ENCODE measurements at regions not wholly inside any gene's neighbourhood (a gene's known extent, or its start where the extent isn't known, plus 50 kb on each side); places are given as distances from the start of the nearest gene placed in this dataset.
A peak's percentile ranks its signal among the peaks of the same experiment; 100 is the strongest.

DNA sequence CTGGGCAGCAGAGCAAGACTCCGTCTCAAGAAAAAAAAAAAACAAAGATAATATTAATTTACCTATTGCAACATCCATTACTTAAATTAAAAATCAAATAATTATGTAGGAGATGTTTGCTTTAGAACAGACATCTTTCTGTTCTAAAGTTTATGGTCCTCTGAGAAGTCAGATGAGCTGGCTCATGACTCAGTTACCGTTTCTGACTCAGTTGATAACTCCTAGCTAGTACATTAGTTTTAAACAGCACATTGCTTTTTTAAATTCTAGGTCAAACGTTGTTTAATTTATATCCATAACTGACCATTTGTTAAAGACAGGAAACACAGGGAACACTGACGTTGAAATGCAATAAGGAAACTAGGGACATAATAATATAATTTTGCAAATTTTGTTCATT, 162.7 kb downstream of the ETV1 start:
- Histone ChIP-seq H3K14ac (ENCODE audit: low read length) (no peak overlapping the region), H3K4me1 (ENCODE audit: control insufficient read depth in 2 of 2, insufficient read depth in 1 of 2, low read depth in 1 of 2, low read length in 2 of 2) (peaks cover 0 to 4% of the 10 kb centered on the region in 2 donors), H3K4me3 (ENCODE audit: low read length in 2 of 2) (no peak overlapping the region), H3K27ac (replicated peaks; ENCODE audit: low read length) (no peak overlapping the region), H2BK5ac (ENCODE audit: low read length) (no peak overlapping the region), H4K91ac (ENCODE audit: low read depth, low read length, poor library complexity) (no peak overlapping the region), H3K36me3 (replicated peaks in 1 of 2; ENCODE audit: control insufficient read depth in 2 of 2, insufficient read depth in 2 of 2, low read length in 2 of 2) (no peaks in the 10 kb centered on the region), H3K9me3 (replicated peaks in 1 of 2; ENCODE audit: control insufficient read depth in 2 of 2, insufficient read depth in 1 of 2, low read depth in 1 of 2, low read length in 2 of 2) (peaks cover 0 to 2% of the 10 kb centered on the region in 2 donors), H3K4me2 (ENCODE audit: insufficient read depth, low read length, poor library complexity, severe bottlenecking) (no peak overlapping the region), H3K27me3 (ENCODE audit: control insufficient read depth in 3 of 3, insufficient read depth in 3 of 3, low read depth in 1 of 3, low read length in 3 of 3) (no peaks in the 10 kb centered on the region), H4K8ac (ENCODE audit: low read depth, low read length) (no peak overlapping the region), H2BK15ac (ENCODE audit: low read length) (no peak overlapping the region), H3K4ac (ENCODE audit: low read length) (no peak overlapping the region), H2BK120ac (ENCODE audit: low read depth, low read length) (no peak overlapping the region), H3K79me1 (ENCODE audit: low read depth, low read length) (no peaks in the 10 kb centered on the region), H3K23ac (ENCODE audit: low read depth, low read length, poor library complexity) (no peak overlapping the region), H2AFZ (ENCODE audit: low read length) (no peak overlapping the region), H2AK5ac (ENCODE audit: low read depth, low read length) (no peak overlapping the region), H3K18ac (ENCODE audit: low read length) (no peak overlapping the region), H3K9ac (ENCODE audit: low read depth, low read length, poor library complexity) (no peak overlapping the region), H2BK12ac (ENCODE audit: low read length) (no peak overlapping the region)
- no peak for DNase-seq (ENCODE audit: low spot score)
- no CpG with 5 or more reads among the region's 4 CpGs for WGBS, 2 donors (ENCODE audit: extremely low coverage in 2 of 2, insufficient read length in 2 of 2, insufficient replicate concordance in 1 of 2)

DNA sequence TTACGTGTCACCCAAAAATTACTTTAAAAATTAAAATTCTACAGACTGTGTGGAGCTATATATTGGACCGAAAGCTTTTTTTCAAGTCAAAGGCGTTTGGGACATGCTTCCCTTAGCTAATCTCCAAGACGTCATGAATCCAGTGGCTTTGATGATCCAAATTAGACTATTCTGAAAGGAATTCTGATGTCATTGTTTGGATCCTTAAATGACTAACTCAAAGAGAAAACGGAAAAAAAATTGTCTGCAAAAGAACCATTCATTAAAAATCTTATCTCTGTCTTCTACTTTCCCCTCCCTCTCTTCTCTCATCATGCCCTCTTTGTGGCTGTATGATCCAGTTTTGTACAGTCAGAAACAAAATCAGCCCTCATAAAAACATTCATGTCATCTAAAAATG, 161.8 kb downstream of the ETV1 start:
- Histone ChIP-seq H2AK5ac (ENCODE audit: low read depth, low read length) (no peak overlapping the region), H3K23ac (ENCODE audit: low read depth, low read length, poor library complexity) (no peak overlapping the region), H2BK12ac (ENCODE audit: low read length) (no peak overlapping the region), H3K9me3 (replicated peaks in 1 of 2; ENCODE audit: control insufficient read depth in 2 of 2, insufficient read depth in 1 of 2, low read depth in 1 of 2, low read length in 2 of 2) (peaks cover 0 to 2% of the 10 kb centered on the region in 2 donors), H3K27ac (replicated peaks; ENCODE audit: low read length) (no peak overlapping the region), H2AFZ (ENCODE audit: low read length) (no peak overlapping the region), H3K4ac (ENCODE audit: low read length) (no peak overlapping the region), H3K27me3 (ENCODE audit: control insufficient read depth in 3 of 3, insufficient read depth in 3 of 3, low read depth in 1 of 3, low read length in 3 of 3) (no peaks in the 10 kb centered on the region), H3K4me2 (ENCODE audit: insufficient read depth, low read length, poor library complexity, severe bottlenecking) (no peak overlapping the region), H3K9ac (ENCODE audit: low read depth, low read length, poor library complexity) (no peak overlapping the region), H3K79me1 (ENCODE audit: low read depth, low read length) (no peaks in the 10 kb centered on the region), H3K4me3 (ENCODE audit: low read length in 2 of 2) (no peak overlapping the region), H2BK120ac (ENCODE audit: low read depth, low read length) (no peak overlapping the region), H2BK5ac (ENCODE audit: low read length) (no peak overlapping the region), H3K36me3 (replicated peaks in 1 of 2; ENCODE audit: control insufficient read depth in 2 of 2, insufficient read depth in 2 of 2, low read length in 2 of 2) (no peaks in the 10 kb centered on the region), H4K8ac (ENCODE audit: low read depth, low read length) (no peak overlapping the region), H4K91ac (ENCODE audit: low read depth, low read length, poor library complexity) (no peak overlapping the region), H3K18ac (ENCODE audit: low read length) (no peak overlapping the region), H3K14ac (ENCODE audit: low read length) (no peak overlapping the region), H2BK15ac (ENCODE audit: low read length) (no peak overlapping the region), H3K4me1 (ENCODE audit: control insufficient read depth in 2 of 2, insufficient read depth in 1 of 2, low read depth in 1 of 2, low read length in 2 of 2) (peaks cover 0 to 4% of the 10 kb centered on the region in 2 donors)
- no CpG with 5 or more reads among the region's 5 CpGs for WGBS, 2 donors (ENCODE audit: extremely low coverage in 2 of 2, insufficient read length in 2 of 2, insufficient replicate concordance in 1 of 2)
- DNase-seq (ENCODE audit: low spot score): no peak

DNA sequence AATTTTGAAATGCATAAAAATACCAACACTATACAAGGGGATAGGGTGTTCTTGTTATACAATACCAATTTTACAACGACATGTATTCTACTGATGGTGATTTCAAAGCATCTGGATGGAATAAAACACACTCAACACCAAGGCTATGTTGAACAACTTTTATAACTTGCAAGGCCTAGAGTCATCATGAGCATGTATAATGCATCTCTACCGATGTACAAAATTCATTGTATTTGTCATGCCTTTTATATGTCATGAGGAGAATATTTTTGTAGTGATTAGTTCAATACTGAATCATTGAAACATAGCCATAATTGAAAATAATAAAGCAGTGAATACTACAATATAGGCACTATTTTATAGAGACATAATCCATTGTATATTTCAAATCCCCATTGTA, 160.2 kb downstream of the ETV1 start:
- H3K18ac ChIP-seq (ENCODE audit: low read length): no peak overlapping the region
- no peak overlapping the region for H2AFZ ChIP-seq (ENCODE audit: low read length)
- H3K4me3 ChIP-seq (ENCODE audit: low read length in 2 of 2): no peak overlapping the region
- no peak overlapping the region for H3K23ac ChIP-seq (ENCODE audit: low read depth, low read length, poor library complexity)
- no peak overlapping the region for H3K9ac ChIP-seq (ENCODE audit: low read depth, low read length, poor library complexity)
- no peaks in the 10 kb centered on the region for H3K36me3 ChIP-seq (replicated peaks in 1 of 2; ENCODE audit: control insufficient read depth in 2 of 2, insufficient read depth in 2 of 2, low read length in 2 of 2)
- H2BK12ac ChIP-seq (ENCODE audit: low read length): no peak overlapping the region
- H3K9me3 ChIP-seq (replicated peaks in 1 of 2; ENCODE audit: control insufficient read depth in 2 of 2, insufficient read depth in 1 of 2, low read depth in 1 of 2, low read length in 2 of 2): peaks cover 0 to 2% of the 10 kb centered on the region in 2 donors
- no peak overlapping the region for H2BK15ac ChIP-seq (ENCODE audit: low read length)
- H4K8ac ChIP-seq (ENCODE audit: low read depth, low read length): no peak overlapping the region
- H3K27ac ChIP-seq (replicated peaks; ENCODE audit: low read length): no peak overlapping the region
- H3K4me1 ChIP-seq (ENCODE audit: control insufficient read depth in 2 of 2, insufficient read depth in 1 of 2, low read depth in 1 of 2, low read length in 2 of 2): peaks cover 0 to 5% of the 10 kb centered on the region in 2 donors
- DNase-seq (ENCODE audit: low spot score): no peak
- H3K4ac ChIP-seq (ENCODE audit: low read length): no peak overlapping the region
- no peaks in the 10 kb centered on the region for H3K79me1 ChIP-seq (ENCODE audit: low read depth, low read length)
- no peak overlapping the region for H2AK5ac ChIP-seq (ENCODE audit: low read depth, low read length)
- H3K4me2 ChIP-seq (ENCODE audit: insufficient read depth, low read length, poor library complexity, severe bottlenecking): no peak overlapping the region
- H2BK120ac ChIP-seq (ENCODE audit: low read depth, low read length): no peak overlapping the region
- no peaks in the 10 kb centered on the region for H3K27me3 ChIP-seq (ENCODE audit: control insufficient read depth in 3 of 3, insufficient read depth in 3 of 3, low read depth in 1 of 3, low read length in 3 of 3)
- no CpG with 5 or more reads among the region's 2 CpGs for WGBS, 2 donors (ENCODE audit: extremely low coverage in 2 of 2, insufficient read length in 2 of 2, insufficient replicate concordance in 1 of 2)
- H4K91ac ChIP-seq (ENCODE audit: low read depth, low read length, poor library complexity): no peak overlapping the region
- no peak overlapping the region for H3K14ac ChIP-seq (ENCODE audit: low read length)
- H2BK5ac ChIP-seq (ENCODE audit: low read length): no peak overlapping the region

DNA sequence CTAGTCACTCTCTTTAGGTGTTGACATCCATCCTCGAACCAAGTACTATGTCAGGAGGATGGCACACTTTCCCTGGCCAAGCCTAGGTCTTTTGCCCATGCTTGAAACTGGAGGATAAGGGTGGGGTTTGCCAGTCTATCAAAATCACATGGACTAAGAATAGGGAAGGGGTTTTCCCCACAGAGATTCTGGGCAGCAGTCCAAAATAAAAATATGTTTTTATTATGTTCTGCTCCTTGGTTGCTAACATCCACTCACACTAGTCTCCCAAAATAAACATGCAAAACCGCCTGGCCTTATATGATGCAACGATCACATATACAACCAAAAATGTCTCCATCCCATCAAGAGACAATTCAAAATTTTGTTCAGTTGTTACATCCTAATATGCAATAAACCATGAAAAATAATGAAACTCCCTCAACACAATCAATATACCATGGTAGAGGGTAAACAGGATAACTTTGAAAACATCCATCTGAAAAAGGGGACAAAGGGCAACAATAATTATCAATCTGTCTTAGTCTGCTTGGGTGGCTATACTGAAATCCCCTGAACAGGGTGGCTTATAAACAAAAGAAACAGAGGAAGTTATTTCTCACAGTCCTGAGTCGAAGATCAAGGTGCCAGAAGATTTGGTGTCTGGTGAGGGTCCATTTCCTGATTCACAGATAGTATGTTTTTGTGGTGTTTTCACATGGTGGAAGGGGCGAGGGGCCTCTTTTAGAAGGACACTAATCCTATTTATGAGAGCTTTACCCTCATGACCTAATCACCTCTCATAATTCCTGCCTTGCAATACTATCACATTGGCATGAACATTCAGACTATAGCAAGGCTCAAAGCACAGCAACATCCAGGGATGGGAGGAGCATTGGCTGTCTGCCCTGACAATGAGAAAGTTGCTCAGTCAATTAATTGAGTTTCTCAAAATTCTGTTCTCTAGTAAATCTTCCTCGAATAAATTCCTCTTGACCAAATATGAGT, 159.3 kb downstream of the ETV1 start:
- H2AFZ ChIP-seq (ENCODE audit: low read length): peak overlapping the region; percentile 32

More for the DNA sequence above, 159.3 kb downstream of the ETV1 start:
- no peak overlapping the region for H3K23ac ChIP-seq (ENCODE audit: low read depth, low read length, poor library complexity)
- H2BK12ac ChIP-seq (ENCODE audit: low read length): no peak overlapping the region
- no peak overlapping the region for H2AK5ac ChIP-seq (ENCODE audit: low read depth, low read length)
- H3K14ac ChIP-seq (ENCODE audit: low read length): no peak overlapping the region
- H2BK5ac ChIP-seq (ENCODE audit: low read length): no peak overlapping the region
- no peak overlapping the region for H2BK15ac ChIP-seq (ENCODE audit: low read length)
- H4K8ac ChIP-seq (ENCODE audit: low read depth, low read length): no peak overlapping the region
- no peak overlapping the region for H3K27ac ChIP-seq (replicated peaks; ENCODE audit: low read length)
- H3K79me1 ChIP-seq (ENCODE audit: low read depth, low read length): no peaks in the 10 kb centered on the region
- H3K4me1 ChIP-seq (ENCODE audit: control insufficient read depth in 2 of 2, insufficient read depth in 1 of 2, low read depth in 1 of 2, low read length in 2 of 2): peaks cover 0 to 9% of the 10 kb centered on the region in 2 donors
- H3K4me2 ChIP-seq (ENCODE audit: insufficient read depth, low read length, poor library complexity, severe bottlenecking): no peak overlapping the region
- no peak overlapping the region for H2BK120ac ChIP-seq (ENCODE audit: low read depth, low read length)
- no peaks in the 10 kb centered on the region for H3K27me3 ChIP-seq (ENCODE audit: control insufficient read depth in 3 of 3, insufficient read depth in 3 of 3, low read depth in 1 of 3, low read length in 3 of 3)
- no peak overlapping the region for H3K4ac ChIP-seq (ENCODE audit: low read length)
- H3K9me3 ChIP-seq (replicated peaks in 1 of 2; ENCODE audit: control insufficient read depth in 2 of 2, insufficient read depth in 1 of 2, low read depth in 1 of 2, low read length in 2 of 2): peaks cover 0 to 2% of the 10 kb centered on the region in 2 donors
- no peaks in the 10 kb centered on the region for H3K36me3 ChIP-seq (replicated peaks in 1 of 2; ENCODE audit: control insufficient read depth in 2 of 2, insufficient read depth in 2 of 2, low read length in 2 of 2)
- no peak overlapping the region for H3K9ac ChIP-seq (ENCODE audit: low read depth, low read length, poor library complexity)
- no peak overlapping the region for H3K18ac ChIP-seq (ENCODE audit: low read length)
- no CpG with 5 or more reads among the region's 6 CpGs for WGBS, 2 donors (ENCODE audit: extremely low coverage in 2 of 2, insufficient read length in 2 of 2, insufficient replicate concordance in 1 of 2)
- no peak for DNase-seq (ENCODE audit: low spot score)
- no peak overlapping the region for H4K91ac ChIP-seq (ENCODE audit: low read depth, low read length, poor library complexity)
- H3K4me3 ChIP-seq (ENCODE audit: low read length in 2 of 2): no peak overlapping the region

Data from neuronal stem cell (in vitro differentiated cells).